Erythroblast (primary cell): ENCODE measurements at regions not wholly inside any gene's neighbourhood (a gene's known extent, or its start where the extent isn't known, plus 50 kb on each side); places are given as distances from the start of the nearest gene placed in this dataset.

ENCODE experiments used
- GATA1 ChIP-seq: IDR thresholded peaks from 2 replicates; pipeline ENCODE4 v1.6.1; 2011; ENCODE audit warnings: low read depth, mild to moderate bottlenecking, control low read depth, low read length, moderate library complexity
- POLR2A ChIP-seq: IDR thresholded peaks from 2 replicates; pipeline ENCODE4 v1.6.1; 2011; ENCODE audit warnings: mild to moderate bottlenecking, low read length

GRCh38 chr16:86127366-86127765, 228.4 kb downstream of the IRF8 start:
- no peak for TF ChIP-seq POLR2A
- no peak for TF ChIP-seq GATA1
